Stimulated activated CD4-positive, alpha-beta T cell treated with anti-CD3 and anti-CD28 coated beads, Interleukin-12 subunit alpha, Interleukin-12 subunit beta, amount 100 ng/mL, for 24 hours (primary cell): ENCODE measurements at regions not wholly inside any gene's neighbourhood (a gene's known extent, or its start where the extent isn't known, plus 50 kb on each side); places are given as distances from the start of the nearest gene placed in this dataset.

Experiments
- DNase-seq, 2 experiments: peaks; one replicate each; pipeline ENCODE4 v3.0.0-alpha.2; 2020; ENCODE audit warnings: low read depth in 2 of 2

GRCh38 chr10:2858452-2858851 is 208.9 kb upstream of the PFKP start:
- no peak for DNase-seq

GRCh38 chr10:2856598-2856997 is 210.8 kb upstream of the PFKP start:
- DNase-seq: no peak

GRCh38 chr10:2852574-2853323 is 214.6 kb upstream of the PFKP start:
- no peak for DNase-seq

- DNase-seq: no peak
These were observed 215.8 kb upstream of the PFKP start for GRCh38 chr10:2851566-2851965.

- DNase-seq: no peak
These were observed 217.1 kb upstream of the PFKP start for GRCh38 chr10:2850202-2850601.

- DNase-seq: no peak
These were observed 222.4 kb upstream of the PFKP start for GRCh38 chr10:2844925-2845324.

- DNase-seq: peak; percentile 10 to 24
These were observed 228.1 kb upstream of the PFKP start for GRCh38 chr10:2839081-2839725.

GRCh38 chr10:2837674-2838073 is 229.7 kb upstream of the PFKP start:
- DNase-seq: no peak

- DNase-seq: no peak
These were observed 230.3 kb upstream of the PFKP start for GRCh38 chr10:2836921-2837662.

- DNase-seq: no peak
These were observed 233.1 kb upstream of the PFKP start for GRCh38 chr10:2834214-2834613.

- no peak for DNase-seq
These were observed 235.8 kb upstream of the PFKP start for GRCh38 chr10:2831509-2831908.

GRCh38 chr10:2828741-2829140 is 238.6 kb upstream of the PFKP start:
- DNase-seq: no peak

- no peak for DNase-seq
These were observed 240.7 kb upstream of the PFKP start for GRCh38 chr10:2826675-2827074.

GRCh38 chr10:2825841-2826240 is 241.5 kb upstream of the PFKP start:
- no peak for DNase-seq

GRCh38 chr10:2817940-2818636 is 249.3 kb upstream of the PFKP start:
- no peak for DNase-seq

- no peak for DNase-seq
These were observed 253.7 kb upstream of the PFKP start for GRCh38 chr10:2813693-2814092.

GRCh38 chr10:2813286-2813685 is 254.1 kb upstream of the PFKP start:
- no peak for DNase-seq

GRCh38 chr10:2812631-2813030 is 254.7 kb upstream of the PFKP start:
- no peak for DNase-seq

GRCh38 chr10:2800178-2800577 is 267.2 kb upstream of the PFKP start:
- DNase-seq: no peak

- DNase-seq: no peak
These were observed 268.9 kb upstream of the PFKP start for GRCh38 chr10:2798336-2799022.

- peak in 1 of 2 experiments; percentile 6 for DNase-seq
These were observed 275.4 kb upstream of the PFKP start for GRCh38 chr10:2791774-2792443.
